Left lobe of liver (tissue), 2 donors: ENCODE measurements at regions not wholly inside any gene's neighbourhood (a gene's known extent, or its start where the extent isn't known, plus 50 kb on each side); places are given as distances from the start of the nearest gene placed in this dataset.
A peak's percentile ranks its signal among the peaks of the same experiment; 100 is the strongest.

Experiments used
- ATAC-seq: fragments of 200-7000 bp; cut with Tn5 transposase; one replicate; pipeline ENCODE4 v1.9.1; 2020; ENCODE audit warnings: mild to moderate bottlenecking, moderate library complexity
- DNase-seq: peaks from one replicate; pipeline ENCODE4 v3.0.0-alpha.2; 2020; ENCODE audit warnings: low spot score
- donor health status: DM: no; HTN: no; CAD: no; lungs with moderate emphysema.
- donor health status: DM: no; HTN: yes; CAD: no.

DNA sequence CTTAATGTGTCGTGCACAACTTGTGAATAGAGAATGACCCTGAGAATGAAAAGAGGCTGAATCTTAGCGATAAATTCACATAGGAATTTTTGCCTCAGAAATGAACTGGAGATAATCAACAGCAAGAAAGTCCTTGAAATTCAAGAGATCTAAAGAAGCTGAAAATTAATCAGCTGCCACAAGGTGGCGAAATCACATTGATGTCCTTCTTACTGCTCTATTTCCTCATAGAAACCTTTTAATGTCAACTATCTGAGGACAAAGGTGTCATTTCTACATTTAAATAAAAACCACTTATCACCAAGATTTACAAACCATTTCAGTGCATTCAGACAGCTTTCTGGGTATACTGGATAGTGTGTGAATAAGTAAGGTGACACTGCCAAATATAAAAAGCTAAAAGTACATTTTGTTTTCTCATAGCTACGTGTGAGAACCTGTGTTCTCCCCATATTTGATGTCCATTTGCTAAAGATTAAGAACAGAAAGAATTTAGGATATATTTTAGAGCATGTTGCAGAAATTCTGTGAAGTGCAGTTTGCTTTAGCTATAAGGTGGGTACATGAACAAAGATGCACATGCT lies 485.3 kb upstream of the PTBP2 start:
- ATAC-seq = peak; percentile 87

DNA sequence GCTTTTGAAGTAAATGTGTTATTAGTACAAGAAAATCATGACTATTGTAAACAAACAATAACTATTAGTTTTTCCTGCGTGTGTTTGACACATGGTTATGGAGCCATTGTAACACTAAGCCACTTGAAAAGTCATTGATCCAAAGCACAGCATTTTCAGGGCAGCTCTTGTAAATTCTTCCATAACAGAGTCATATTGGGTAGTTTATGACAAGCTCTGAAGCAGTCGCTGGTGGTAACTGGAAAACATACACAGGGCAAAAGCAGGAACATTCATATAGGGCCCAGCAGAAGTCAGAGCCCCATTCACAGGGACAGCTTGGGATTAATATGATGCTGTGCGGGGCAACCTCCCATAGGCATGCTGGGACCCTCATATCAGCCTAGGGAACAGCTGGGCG lies 483.2 kb upstream of the PTBP2 start:
- DNase-seq = no peak
- no peak for ATAC-seq

More for the DNA sequence above, 485.3 kb upstream of the PTBP2 start:
- DNase-seq = no peak

DNA sequence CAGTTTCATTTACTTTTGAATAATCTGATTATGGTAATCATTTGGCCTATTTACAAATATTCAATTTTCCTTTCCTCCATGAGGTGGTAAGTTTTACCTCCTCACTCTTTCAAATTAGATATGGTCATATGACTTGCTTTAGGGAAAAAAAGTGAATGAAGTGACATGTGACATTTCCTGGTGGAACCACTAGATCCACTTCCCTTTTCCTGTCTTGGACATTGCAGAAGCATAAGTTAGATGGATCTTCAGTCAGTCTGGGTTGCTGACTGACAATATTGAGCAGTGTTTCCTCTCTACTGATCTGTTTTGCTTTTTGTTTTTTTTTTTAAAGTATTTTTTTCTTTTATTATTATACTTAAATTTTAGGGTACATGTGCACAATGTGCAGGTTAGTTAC lies 481.1 kb upstream of the PTBP2 start:
- ATAC-seq = no peak
- no peak for DNase-seq

- ATAC-seq (no peak), DNase-seq (no peak)
These were observed 468.1 kb upstream of the PTBP2 start for GRCh38 chr1:96253246-96254035.

DNA sequence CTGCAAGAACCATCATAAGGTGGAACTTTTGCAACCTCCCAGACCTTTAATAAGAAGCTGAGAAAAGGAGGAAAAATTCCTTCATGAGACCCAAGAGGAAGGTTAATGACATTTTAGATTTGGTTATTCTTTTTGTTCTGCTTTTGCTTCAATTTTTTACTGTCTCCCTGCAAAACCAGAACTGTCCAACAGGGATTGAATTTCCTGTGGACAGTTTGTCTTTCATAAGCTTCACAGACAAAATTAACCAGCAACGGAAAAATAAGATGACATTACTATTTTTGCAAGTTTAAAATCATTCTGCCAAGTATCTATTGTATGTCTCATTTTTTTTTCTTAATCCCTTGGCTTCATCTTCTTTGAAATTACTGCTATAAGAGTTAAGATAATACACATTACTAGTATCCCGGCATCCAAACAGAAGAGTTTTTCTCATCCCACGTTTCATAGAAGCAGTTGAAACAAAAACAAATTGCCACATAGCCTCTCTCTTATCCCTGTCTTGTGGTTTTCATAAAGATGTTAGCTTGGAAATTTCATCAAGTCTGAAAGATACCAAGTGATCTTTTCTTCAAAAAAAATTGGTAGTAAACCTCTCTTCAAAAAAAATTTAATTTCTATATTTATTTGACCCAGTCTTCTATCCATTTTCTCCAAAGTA lies 465.3 kb upstream of the PTBP2 start:
- ATAC-seq = no peak

GRCh38 chr1:96259399-96259798 lies 462.2 kb upstream of the PTBP2 start:
- ATAC-seq = no peak

More for the DNA sequence above, 465.3 kb upstream of the PTBP2 start:
- DNase-seq = no peak

DNA sequence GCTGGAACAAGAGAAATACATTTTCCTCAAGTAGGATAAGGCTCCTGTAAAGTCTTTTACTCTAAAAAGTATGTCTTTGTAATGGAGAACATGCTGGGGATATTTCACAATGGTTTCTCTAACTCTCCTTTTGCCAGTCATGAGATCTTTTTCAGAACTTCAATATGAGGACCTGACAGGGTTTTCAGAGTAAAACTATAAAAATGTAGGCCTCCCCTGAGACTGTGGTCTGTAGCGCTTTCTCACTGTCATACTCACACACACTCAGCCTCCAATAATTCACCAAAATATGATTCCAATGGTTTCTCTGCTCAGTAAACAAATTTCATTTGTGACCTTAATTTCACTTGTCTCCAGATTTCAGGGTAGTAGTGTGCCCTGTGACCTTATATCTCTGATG lies 440.1 kb upstream of the PTBP2 start:
- no peak for DNase-seq
- ATAC-seq = no peak

More at GRCh38 chr1:96259399-96259798, 462.2 kb upstream of the PTBP2 start:
- DNase-seq = no peak

DNA sequence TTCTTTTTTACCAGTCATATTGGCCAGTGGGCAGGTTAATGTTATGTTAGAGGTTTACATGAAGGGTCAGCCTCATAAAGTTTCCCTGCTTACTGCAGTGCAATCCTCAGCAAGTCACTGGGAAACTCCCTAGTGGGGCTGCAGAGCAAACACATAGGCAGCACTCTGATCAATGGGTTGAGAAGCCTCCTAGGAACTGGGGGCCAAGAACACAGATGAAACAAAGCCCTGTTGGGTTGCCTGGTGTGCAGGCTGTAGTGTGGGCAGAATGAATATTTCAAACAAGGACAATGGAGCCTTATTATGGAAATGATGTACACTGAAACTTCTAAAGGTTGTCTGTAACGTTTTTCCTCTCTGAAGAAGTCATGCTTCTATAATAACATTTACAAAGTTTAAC lies 431.6 kb upstream of the PTBP2 start:
- DNase-seq (no peak), ATAC-seq (no peak)

DNA sequence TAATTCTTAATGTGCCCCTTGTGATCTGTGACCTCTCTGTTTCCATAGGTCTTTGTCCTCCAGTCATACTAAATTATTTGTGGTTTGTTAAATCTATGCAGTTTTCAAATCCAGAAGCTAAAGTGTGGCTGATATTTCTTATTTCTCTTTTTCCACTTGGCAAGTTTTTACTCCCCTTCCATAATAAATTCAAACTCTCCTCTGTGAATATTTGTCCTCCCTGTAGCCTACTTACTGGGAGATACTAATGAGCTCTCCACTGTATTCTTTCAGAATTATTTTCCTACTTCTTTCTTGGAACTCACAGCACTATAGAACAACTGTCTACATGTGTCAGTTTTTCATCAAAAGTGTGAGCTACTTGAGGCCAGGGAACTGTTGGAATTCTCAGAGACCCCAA lies 430.8 kb upstream of the PTBP2 start:
- DNase-seq (no peak), ATAC-seq (no peak)

DNA sequence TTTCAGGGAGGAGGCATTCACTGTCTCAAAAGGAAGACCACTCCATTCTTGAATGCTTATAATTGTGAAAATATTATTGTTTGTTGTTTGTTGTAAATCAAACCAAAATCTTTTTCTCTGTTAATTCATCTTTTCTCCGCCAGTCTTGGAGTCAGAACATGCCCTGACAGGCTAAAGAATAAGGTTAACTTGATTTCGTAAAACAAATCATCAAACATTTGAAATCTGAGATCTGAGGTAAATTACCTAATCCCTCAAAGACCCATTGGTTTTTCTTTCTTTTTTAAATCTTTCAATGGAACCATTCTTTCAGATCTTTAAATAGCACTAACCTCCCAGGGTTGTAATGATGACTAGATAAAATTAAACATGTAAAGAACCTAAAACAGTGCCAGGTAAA lies 430.1 kb upstream of the PTBP2 start:
- peak; percentile 47 for ATAC-seq
- DNase-seq = no peak

- no peak for DNase-seq
- no peak for ATAC-seq
These were observed 429.4 kb upstream of the PTBP2 start for GRCh38 chr1:96292141-96292540.

GRCh38 chr1:96296991-96297390 lies 424.6 kb upstream of the PTBP2 start:
- ATAC-seq (no peak), DNase-seq (no peak)

GRCh38 chr1:96306809-96307560 lies 414.6 kb upstream of the PTBP2 start:
- ATAC-seq (no peak), DNase-seq (no peak)

- DNase-seq = no peak
- ATAC-seq = no peak
These were observed 413.3 kb upstream of the PTBP2 start for GRCh38 chr1:96308314-96308713.

DNA sequence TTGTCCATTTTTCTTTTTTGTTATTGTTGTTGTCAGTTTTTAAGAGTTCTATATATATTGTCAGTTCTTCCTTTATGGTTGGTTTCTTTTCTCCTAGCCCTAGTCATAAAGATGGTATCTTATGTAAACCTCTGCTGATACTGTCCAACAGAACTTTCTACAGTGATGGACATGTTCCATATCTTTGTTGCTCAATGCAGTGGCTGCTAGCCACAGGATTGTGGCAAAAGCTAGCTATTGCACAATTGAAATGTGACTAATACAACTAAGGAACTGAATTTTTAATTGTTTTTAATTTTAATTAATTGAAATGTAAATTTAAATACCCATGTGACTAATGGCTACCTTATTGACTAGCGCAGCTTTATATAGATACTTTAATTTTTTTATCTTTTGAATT lies 411.8 kb upstream of the PTBP2 start:
- ATAC-seq (peak; percentile 86), DNase-seq (peak; percentile 75)

DNA sequence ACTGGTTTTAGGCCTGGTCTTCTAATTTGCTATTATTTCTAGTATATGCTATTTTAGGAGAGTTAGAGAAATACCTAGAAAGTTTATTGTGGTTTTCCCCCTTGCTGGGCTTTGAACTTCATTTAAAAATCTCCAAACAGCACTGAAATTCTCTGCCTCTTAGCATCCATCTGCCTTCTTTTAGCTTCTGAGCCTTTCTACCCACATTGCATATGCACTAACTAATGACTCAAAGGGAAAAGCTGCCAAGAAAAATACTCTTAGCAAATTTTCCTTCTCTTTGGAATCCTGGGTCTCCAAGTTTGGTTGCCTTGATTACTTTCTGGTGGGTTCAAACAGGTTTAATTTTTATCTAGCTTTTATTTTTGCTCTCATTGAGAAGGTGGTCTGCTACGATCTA lies 408.4 kb upstream of the PTBP2 start:
- ATAC-seq (no peak), DNase-seq (no peak)

DNA sequence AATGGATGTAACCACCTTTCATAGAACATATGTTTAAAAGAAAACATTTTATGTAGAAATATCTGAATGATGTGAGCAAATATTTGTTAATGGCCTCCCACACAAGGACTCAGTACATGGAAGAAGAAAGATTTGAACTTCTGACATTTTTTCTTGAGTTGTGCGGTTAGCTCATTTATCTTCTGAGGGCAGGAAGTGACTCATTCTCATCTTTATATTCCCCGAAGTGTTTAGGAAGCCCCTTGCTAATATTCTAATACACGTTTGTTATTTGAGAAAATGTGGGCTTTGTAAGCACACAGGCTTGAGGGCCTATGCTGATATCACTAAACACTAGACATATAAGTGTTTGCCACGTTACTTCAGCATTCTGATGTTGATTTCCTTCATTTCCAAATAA lies 392.5 kb upstream of the PTBP2 start:
- no peak for ATAC-seq
- no peak for DNase-seq

- no peak for DNase-seq
- no peak for ATAC-seq
These were observed 390.0 kb upstream of the PTBP2 start for GRCh38 chr1:96331596-96331995.

GRCh38 chr1:96333522-96334235 lies 387.9 kb upstream of the PTBP2 start:
- ATAC-seq (peak; percentile 95), DNase-seq (peak; percentile 55)

GRCh38 chr1:96334236-96334557 lies 387.4 kb upstream of the PTBP2 start:
- no peak for DNase-seq

GRCh38 chr1:96338622-96339021 lies 383.0 kb upstream of the PTBP2 start:
- DNase-seq (no peak), ATAC-seq (no peak)

More at GRCh38 chr1:96334236-96334557, 387.4 kb upstream of the PTBP2 start:
- ATAC-seq = peak; percentile 56
